Bronchial epithelial cell (primary cell): ENCODE measurements at regions not wholly inside any gene's neighbourhood (a gene's known extent, or its start where the extent isn't known, plus 50 kb on each side); places are given as distances from the start of the nearest gene placed in this dataset.

Experiments used
- DNase-seq: peaks from one replicate; pipeline ENCODE4 v3.0.0-alpha.2; 2010; ENCODE audit warnings: low read depth
- FAIRE-seq: peaks from 2 replicates; lab custom pipeline; 2011; peaks lifted over from hg19 to GRCh38; lab: Jason Lieb, UNC
- H3K27me3 ChIP-seq: 2 replicates; pipeline ENCODE4 v1.5.1; 2011; ENCODE audit warnings: low read length; ENCODE audit not compliant: control insufficient read depth, insufficient read depth
- H3K36me3 ChIP-seq: 2 replicates; pipeline ENCODE4 v1.5.1; 2011; ENCODE audit warnings: low read length; ENCODE audit not compliant: control insufficient read depth, insufficient read depth
- H3K4me3 ChIP-seq: 2 replicates; pipeline ENCODE4 v1.5.1; 2011; ENCODE audit warnings: mild to moderate bottlenecking, low read depth, low read length, control low read depth
- CTCF ChIP-seq: IDR thresholded peaks from 2 replicates; pipeline ENCODE4 v1.5.1; 2011; ENCODE audit warnings: mild to moderate bottlenecking, moderate library complexity, low read length, control low read depth, inconsistent platforms; ENCODE audit not compliant: insufficient read depth, severe bottlenecking

- DNase-seq, result no peak
- TF ChIP-seq CTCF, result no peak
- Histone ChIP-seq H3K36me3 (no peaks in the 10 kb centered on the region), H3K27me3 (no peaks in the 10 kb centered on the region), H3K4me3 (no peak overlapping the region)
- no peak for FAIRE-seq
These were observed 242.7 kb upstream of the TTC14 start for GRCh38 chr3:180359061-180359952.

- DNase-seq (no peak), FAIRE-seq (no peak)
- Histone ChIP-seq H3K27me3 (no peaks in the 10 kb centered on the region), H3K4me3 (no peak overlapping the region), H3K36me3 (no peaks in the 10 kb centered on the region)
- no peak for TF ChIP-seq CTCF
These were observed 242.0 kb upstream of the TTC14 start for GRCh38 chr3:180359953-180360279.

- no peaks in the 10 kb centered on the region for H3K27me3 ChIP-seq
- FAIRE-seq, result no peak
- no peak for DNase-seq
These were observed 239.9 kb upstream of the TTC14 start for GRCh38 chr3:180362081-180362480.

GRCh38 chr3:180375831-180376230 is 226.1 kb upstream of the TTC14 start:
- DNase-seq (no peak), FAIRE-seq (no peak)
- Histone ChIP-seq H3K4me3 (no peak overlapping the region), H3K36me3 (no peaks in the 10 kb centered on the region), H3K27me3 (no peaks in the 10 kb centered on the region)
- TF ChIP-seq CTCF, result no peak

More at GRCh38 chr3:180362081-180362480, 239.9 kb upstream of the TTC14 start:
- Histone ChIP-seq H3K4me3 (no peak overlapping the region), H3K36me3 (no peaks in the 10 kb centered on the region)
- TF ChIP-seq CTCF, result no peak

- Histone ChIP-seq H3K27me3 (no peaks in the 10 kb centered on the region), H3K4me3 (no peak overlapping the region), H3K36me3 (no peaks in the 10 kb centered on the region)
- no peak for TF ChIP-seq CTCF
- no peak for FAIRE-seq
- DNase-seq, result no peak
These were observed 223.5 kb upstream of the TTC14 start for GRCh38 chr3:180378496-180378895.

GRCh38 chr3:180382638-180383180 is 219.3 kb upstream of the TTC14 start:
- FAIRE-seq, result no peak
- no peak for DNase-seq
- H3K4me3 ChIP-seq, result no peak overlapping the region
- TF ChIP-seq CTCF, result no peak
- no peaks in the 10 kb centered on the region for H3K27me3 ChIP-seq
- H3K36me3 ChIP-seq, result no peaks in the 10 kb centered on the region
